Heart right ventricle (tissue), 16 donors: ENCODE measurements at regions not wholly inside any gene's neighbourhood (a gene's known extent, or its start where the extent isn't known, plus 50 kb on each side); places are given as distances from the start of the nearest gene placed in this dataset.
"Not testable (repeated sequence)": the region's sequence is repeated elsewhere in the genome, so short reads cannot be mapped to it uniquely, and the experiment has no call there.

Experiments
- ATAC-seq, 8 donors: fragments of 200-7000 bp; cut with Tn5 transposase; one replicate each; pipeline ENCODE4 v1.9.1; 2020; ENCODE audit warnings: mild to moderate bottlenecking in 8 of 8, moderate library complexity in 8 of 8, moderate number of reproducible peaks in 1 of 8
- DNase-seq, 2 donors: peaks; one replicate each; pipeline ENCODE4 v3.0.0-alpha.2; 2020
- H3K27ac ChIP-seq, 10 donors: fragments of 200-600 bp; sonication (generic) in 2 of 10; one replicate each; pipeline versions ENCODE4 v1.5.0 to v1.8.0; 2020 to 2022; ENCODE audit warnings: mild to moderate bottlenecking in 3 of 10
- H3K27me3 ChIP-seq, 7 donors: fragments of 200-600 bp; one replicate each; pipeline ENCODE4 v1.8.0; 2021 to 2022; ENCODE audit warnings: mild to moderate bottlenecking in 2 of 7
- H3K36me3 ChIP-seq, 9 donors: fragments of 200-600 bp; sonication (generic) in 1 of 9; one replicate each; pipeline versions ENCODE4 v1.5.0 to v1.8.0; 2020 to 2022; ENCODE audit warnings: mild to moderate bottlenecking in 2 of 9
- H3K4me1 ChIP-seq, 9 donors: fragments of 200-600 bp; sonication (generic) in 1 of 9; one replicate each; pipeline versions ENCODE4 v1.5.0 to v1.8.0; 2020 to 2022; ENCODE audit warnings: mild to moderate bottlenecking in 4 of 9
- H3K4me3 ChIP-seq, 10 donors: fragments of 200-600 bp; sonication (generic) in 2 of 10; one replicate each; pipeline versions ENCODE4 v1.5.0 to v1.8.0; 2020 to 2022; ENCODE audit warnings: mild to moderate bottlenecking in 7 of 10, moderate library complexity in 2 of 10
- H3K9me3 ChIP-seq, 11 donors: fragments of 200-600 bp in 10 of 11; sonication (generic) in 2 of 11; one replicate each; pipeline versions ENCODE4 v1.5.0 to v1.8.0; 2013 to 2022; ENCODE audit warnings: mild to moderate bottlenecking in 2 of 11, control low read depth in 1 of 11, moderate library complexity in 1 of 11
- CTCF ChIP-seq, 9 donors: fragments of 200-600 bp; sonication (generic) in 2 of 9; IDR thresholded peaks; one replicate each; pipeline versions ENCODE4 v1.5.0 to v1.8.0; 2021 to 2022; ENCODE audit warnings: antibody characterized with exemption in 9 of 9, mild to moderate bottlenecking in 5 of 9, moderate library complexity in 1 of 9
- WGBS, 2 donors: extraction: QIAGEN DNeasy Blood & Tissue Kit; methylation state at CpG; one replicate each; pipeline ENCODE4 v1.1.7; 2013; ENCODE audit warnings: inconsistent platforms in 1 of 2; 5-methylcytosine and 5-hydroxymethylcytosine counted together
- intact Hi-C, 10 donors: fragments of 100-400 bp; cut with DNase I; formaldehyde crosslinking; loops; one replicate each; pipeline versions ENCODE4 v1.11.1 to v1.14.2; 2022
- donor health status: Arrhythmogenic right ventricular cardiomyopathy.
- donor health status: ischemic (EF 13 %, LVEDD 7.1; RV severe dilation, severe dysfunction).
- donor health status: healthy with polysubstance abuse.
- donor health status: DM: no; HTN: yes; CAD: no.
- donor health status: DM: no; HTN: no; CAD: no.
- donor health status: ischemic (EF 25% LVEDD 6.9; RV normal size, moderate dysfunction).
- donor health status: ischemic (EF 25% LVEDD 5.7; RV mildly dilated, moderate dysfunction).
- donor health status: healthy.
- donor health status: DM: yes; HTN: yes; CAD: no.
- donor health status: Ischemic cardiomyopathy.
- donor health status: ischemic (EF 35%, LVEDD 5.7; RV mildly dilated, moderate dysfunction).
- donor health status: nonischemic (EF 11% LVEDD 7.7; RV severe dilation, severe dysfunction).
- donor health status: DM: yes; HTN: yes; CAD: no.
- donor health status: PGD.
- donor health status: ischemic (EF 29% LVEDD 5.4; RV normal size, mild dysfunction).
- donor health status: nonischemic (EF 23%, LVEDD 6.1; RV moderate dilation, normal function).

- Histone ChIP-seq H3K9me3 (peaks cover 0 to 20% (median 0%) of the 10 kb centered on the region in 11 donors), H3K27ac (no peak overlapping the region), H3K4me3 (no peak overlapping the region), H3K4me1 (no peaks in the 10 kb centered on the region), H3K36me3 (no peaks in the 10 kb centered on the region), H3K27me3 (no peaks in the 10 kb centered on the region)
- WGBS, 2 donors, result 61 to 67% methylated on average over 4 of the region's 4 CpGs
- TF ChIP-seq CTCF (IDR thresholded peaks at IDR 0.05), result no peak
- DNase-seq (no peak), ATAC-seq (no peak)
- intact Hi-C loops, result no loop called here
Observed at GRCh38 chr20:16828666-16829305, 80.6 kb downstream of the OTOR start.

DNA sequence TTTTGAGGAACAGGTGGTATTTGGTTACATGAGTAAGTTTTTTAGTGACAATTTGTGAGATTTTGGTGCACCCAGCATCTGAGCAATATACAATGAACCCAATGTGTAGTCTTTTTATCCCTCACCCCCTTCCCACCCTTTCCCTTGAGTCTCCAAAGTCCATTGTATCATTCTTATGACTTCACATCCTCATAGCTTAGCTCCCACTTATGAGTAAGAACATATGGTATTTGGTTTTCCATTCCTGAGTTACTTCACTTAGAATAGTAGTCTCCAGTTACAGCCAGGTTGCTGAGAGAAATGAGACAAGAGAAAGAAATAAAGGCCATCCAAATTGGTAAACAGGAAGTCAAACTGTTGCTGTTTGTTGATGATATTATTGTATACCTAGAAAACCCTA is 87.5 kb downstream of the OTOR start:
- H3K36me3 ChIP-seq, H3K27me3 ChIP-seq, ATAC-seq, H3K4me1 ChIP-seq, H3K4me3 ChIP-seq, H3K27ac ChIP-seq, intact Hi-C loops, H3K9me3 ChIP-seq, DNase-seq: not testable (repeated sequence)

DNA sequence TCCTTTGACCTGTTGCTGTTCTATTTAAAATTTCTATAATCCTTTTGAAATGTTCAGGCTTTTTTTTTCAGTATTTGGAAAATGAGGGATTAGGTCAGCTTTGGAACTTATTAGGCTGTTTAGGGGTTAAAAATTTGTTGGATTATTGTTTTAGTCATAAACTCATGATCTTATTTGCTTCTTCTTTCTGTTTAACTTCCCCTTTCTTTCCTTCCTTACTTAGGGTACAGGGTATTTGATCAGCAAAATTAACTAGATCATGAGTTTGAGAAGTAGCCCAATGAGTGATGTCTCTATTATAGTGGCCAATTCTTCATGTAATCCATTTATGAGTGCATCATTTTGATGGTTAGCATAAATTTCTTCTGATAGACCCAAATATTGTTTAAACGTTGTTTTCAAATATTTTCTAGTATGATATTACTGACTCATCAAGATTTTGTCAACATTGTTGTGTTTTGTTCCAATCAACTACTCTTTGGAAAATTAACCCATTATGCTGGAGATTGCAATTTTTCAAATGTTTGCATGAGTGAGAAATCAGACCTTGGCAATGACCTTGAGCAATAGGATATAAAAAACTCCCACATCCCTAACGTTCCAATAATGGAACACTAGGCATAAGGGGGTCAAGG is 94.4 kb downstream of the OTOR start:
- ATAC-seq, result no peak

GRCh38 chr20:16844406-16844805 is 96.2 kb downstream of the OTOR start:
- no peak overlapping the region for H3K4me3 ChIP-seq
- H3K9me3 ChIP-seq, result peaks cover 0 to 3% (median 0%) of the 10 kb centered on the region in 11 donors
- intact Hi-C loops, result no loop called here
- no peaks in the 10 kb centered on the region for H3K4me1 ChIP-seq
- 76 to 90% methylated on average over 1 of the region's 1 CpG for WGBS, 2 donors
- no peaks in the 10 kb centered on the region for H3K36me3 ChIP-seq
- H3K27me3 ChIP-seq, result no peaks in the 10 kb centered on the region
- no peak for TF ChIP-seq CTCF (IDR thresholded peaks at IDR 0.05)
- DNase-seq (no peak), ATAC-seq (no peak)
- H3K27ac ChIP-seq, result no peak overlapping the region

More for the DNA sequence above, 94.4 kb downstream of the OTOR start:
- intact Hi-C loops, result no loop called here
- no peak for TF ChIP-seq CTCF (IDR thresholded peaks at IDR 0.05)
- WGBS, 2 donors, result 60 to 72% methylated on average over 2 of the region's 2 CpGs
- H3K27me3 ChIP-seq, result no peaks in the 10 kb centered on the region
- no peak for DNase-seq
- no peaks in the 10 kb centered on the region for H3K4me1 ChIP-seq
- H3K4me3 ChIP-seq, result no peak overlapping the region
- peaks cover 0 to 3% (median 0%) of the 10 kb centered on the region in 11 donors for H3K9me3 ChIP-seq
- no peaks in the 10 kb centered on the region for H3K36me3 ChIP-seq
- H3K27ac ChIP-seq, result no peak overlapping the region

DNA sequence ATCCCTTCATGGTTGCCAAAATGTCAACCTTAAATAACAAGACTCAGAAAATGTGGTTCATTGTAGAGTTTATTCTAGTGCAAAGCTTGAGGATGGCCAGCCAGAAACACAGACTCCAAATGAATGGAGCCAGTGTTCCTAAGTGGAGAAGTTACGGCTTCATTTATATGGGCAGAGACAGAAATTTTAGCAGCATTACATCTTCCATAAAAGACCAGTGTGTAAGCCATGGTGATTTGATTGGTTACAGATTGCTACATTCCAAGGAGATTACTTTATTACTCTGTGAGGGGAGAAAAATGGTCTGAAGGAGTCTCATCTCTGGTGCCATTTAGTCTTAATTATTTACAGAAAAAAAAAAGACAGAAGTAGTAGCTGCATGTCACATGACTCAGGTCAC is 97.8 kb downstream of the OTOR start:
- Histone ChIP-seq H3K27me3 (no peaks in the 10 kb centered on the region), H3K4me3 (no peak overlapping the region), H3K27ac (no peak overlapping the region), H3K9me3 (peaks cover 0 to 3% (median 0%) of the 10 kb centered on the region in 11 donors), H3K4me1 (no peaks in the 10 kb centered on the region), H3K36me3 (no peaks in the 10 kb centered on the region)
- no peak for DNase-seq
- TF ChIP-seq CTCF (IDR thresholded peaks at IDR 0.05), result no peak
- intact Hi-C loops, result no loop called here
- ATAC-seq, result no peak
- WGBS, 2 donors, result 72 to 78% methylated on average over 1 of the region's 1 CpG
